ENCODE measurements at regions not wholly inside any gene's neighbourhood (a gene's known extent, or its start where the extent isn't known, plus 50 kb on each side); places are given as distances from the start of the nearest gene placed in this dataset.

- Histone ChIP-seq H3K36me3 (ENCODE audit: control insufficient read depth in 2 of 3, insufficient read depth in 3 of 3, low read length in 3 of 3) (no peaks in the 10 kb centered on the region), H3K27me3 (ENCODE audit: control insufficient read depth, insufficient read depth, low read length) (no peaks in the 10 kb centered on the region), H3K9ac (ENCODE audit: low read length in 3 of 3) (no peak overlapping the region), H3K4me1 (ENCODE audit: control insufficient read depth in 2 of 3, insufficient read depth in 2 of 3, low read depth in 1 of 3, low read length in 3 of 3) (no peaks in the 10 kb centered on the region), H3K9me3 (ENCODE audit: control insufficient read depth in 2 of 3, insufficient read depth in 1 of 3, low read length in 3 of 3) (no peaks in the 10 kb centered on the region), H3K4me3 (ENCODE audit: low read length in 3 of 3) (no peak overlapping the region), H3K27ac (ENCODE audit: low read depth in 2 of 2, low read length in 2 of 2) (no peak overlapping the region)
- FAIRE-seq (no peak), DNase-seq (no peak)
- no peak for TF ChIP-seq CTCF (IDR thresholded peaks at IDR 0.05; ENCODE audit: borderline replicate concordance, extremely low read depth, insufficient read depth)
- intact Hi-C loops (cut with DNase I) = no loop called here
These were observed 235.1 kb downstream of the NRIP1 start for GRCh38 chr21:14829685-14830084.

- TF ChIP-seq CTCF (IDR thresholded peaks at IDR 0.05; ENCODE audit: borderline replicate concordance, extremely low read depth, insufficient read depth) = no peak
- no peak overlapping the region for H3K27ac ChIP-seq (ENCODE audit: low read depth in 2 of 2, low read length in 2 of 2)
- H3K4me3 ChIP-seq (ENCODE audit: low read length in 3 of 3) = no peak overlapping the region
- no peaks in the 10 kb centered on the region for H3K27me3 ChIP-seq (ENCODE audit: control insufficient read depth, insufficient read depth, low read length)
- H3K36me3 ChIP-seq (ENCODE audit: control insufficient read depth in 2 of 3, insufficient read depth in 3 of 3, low read length in 3 of 3) = no peaks in the 10 kb centered on the region
- no peak overlapping the region for H3K9ac ChIP-seq (ENCODE audit: low read length in 3 of 3)
- no peaks in the 10 kb centered on the region for H3K9me3 ChIP-seq (ENCODE audit: control insufficient read depth in 2 of 3, insufficient read depth in 1 of 3, low read length in 3 of 3)
- H3K4me1 ChIP-seq (ENCODE audit: control insufficient read depth in 2 of 3, insufficient read depth in 2 of 3, low read depth in 1 of 3, low read length in 3 of 3) = no peaks in the 10 kb centered on the region
- FAIRE-seq (no peak), DNase-seq (no peak)
- intact Hi-C loops (cut with DNase I) = no loop called here
These were observed 237.3 kb downstream of the NRIP1 start for GRCh38 chr21:14827468-14827867.

- no peaks in the 10 kb centered on the region for H3K4me1 ChIP-seq (ENCODE audit: control insufficient read depth in 2 of 3, insufficient read depth in 2 of 3, low read depth in 1 of 3, low read length in 3 of 3)
- no peaks in the 10 kb centered on the region for H3K27me3 ChIP-seq (ENCODE audit: control insufficient read depth, insufficient read depth, low read length)
- no peak for TF ChIP-seq CTCF (IDR thresholded peaks at IDR 0.05; ENCODE audit: borderline replicate concordance, extremely low read depth, insufficient read depth)
- H3K36me3 ChIP-seq (ENCODE audit: control insufficient read depth in 2 of 3, insufficient read depth in 3 of 3, low read length in 3 of 3) = no peaks in the 10 kb centered on the region
- FAIRE-seq (no peak), DNase-seq (no peak)
- no peak overlapping the region for H3K9ac ChIP-seq (ENCODE audit: low read length in 3 of 3)
- no peaks in the 10 kb centered on the region for H3K9me3 ChIP-seq (ENCODE audit: control insufficient read depth in 2 of 3, insufficient read depth in 1 of 3, low read length in 3 of 3)
- intact Hi-C loops (cut with DNase I) = no loop called here
- no peak overlapping the region for H3K27ac ChIP-seq (ENCODE audit: low read depth in 2 of 2, low read length in 2 of 2)
- no peak overlapping the region for H3K4me3 ChIP-seq (ENCODE audit: low read length in 3 of 3)
These were observed 238.2 kb downstream of the NRIP1 start for GRCh38 chr21:14826630-14827029.

- no peak for DNase-seq
- H3K36me3 ChIP-seq (ENCODE audit: control insufficient read depth in 2 of 3, insufficient read depth in 3 of 3, low read length in 3 of 3) = no peaks in the 10 kb centered on the region
- no peak overlapping the region for H3K4me3 ChIP-seq (ENCODE audit: low read length in 3 of 3)
- H3K27ac ChIP-seq (ENCODE audit: low read depth in 2 of 2, low read length in 2 of 2) = no peak overlapping the region
- H3K9ac ChIP-seq (ENCODE audit: low read length in 3 of 3) = no peak overlapping the region
- no peaks in the 10 kb centered on the region for H3K4me1 ChIP-seq (ENCODE audit: control insufficient read depth in 2 of 3, insufficient read depth in 2 of 3, low read depth in 1 of 3, low read length in 3 of 3)
- H3K9me3 ChIP-seq (ENCODE audit: control insufficient read depth in 2 of 3, insufficient read depth in 1 of 3, low read length in 3 of 3) = no peaks in the 10 kb centered on the region
- TF ChIP-seq CTCF (IDR thresholded peaks at IDR 0.05; ENCODE audit: borderline replicate concordance, extremely low read depth, insufficient read depth) = no peak
- no peak for FAIRE-seq
- no peaks in the 10 kb centered on the region for H3K27me3 ChIP-seq (ENCODE audit: control insufficient read depth, insufficient read depth, low read length)
- intact Hi-C loops (cut with DNase I) = no loop called here
These were observed 239.3 kb downstream of the NRIP1 start for GRCh38 chr21:14825514-14825974.

All from kidney (tissue), 13 donors.